ENCODE measurements at regions not wholly inside any gene's neighbourhood (a gene's known extent, or its start where the extent isn't known, plus 50 kb on each side); places are given as distances from the start of the nearest gene placed in this dataset.

- H3K4me2 ChIP-seq (ENCODE audit: low read depth, low read length), result no peak overlapping the region
- TF ChIP-seq ZNF720 (CRISPR knock-in tag; IDR thresholded peaks at IDR 0.05), result no peak
- no peak for TF ChIP-seq HMG20B (CRISPR knock-in tag; conservative IDR thresholded peaks at IDR 0.05)
- no peak for TF ChIP-seq ATF7 (IDR thresholded peaks at IDR 0.05)
- TF ChIP-seq ATF7 (CRISPR knock-in tag; IDR thresholded peaks at IDR 0.05), result no peak
- no peak for TF ChIP-seq SNAPC2 (CRISPR knock-in tag; IDR thresholded peaks at IDR 0.05)
- no peak for TF ChIP-seq ATRX (CRISPR knock-in tag; IDR thresholded peaks at IDR 0.05; ENCODE audit: borderline replicate concordance)
- no peak for TF ChIP-seq ZFYVE20 (CRISPR knock-in tag; IDR thresholded peaks at IDR 0.05; ENCODE audit: borderline replicate concordance, low read depth)
- no peak for TF ChIP-seq NFE2L2 (IDR thresholded peaks at IDR 0.05; ENCODE audit: low read length)
- POLR2A ChIA-PET, result no interaction called here
- FAIRE-seq (no peak), ATAC-seq (no peak), DNase-seq (ENCODE audit: low spot score) (no peak)
- H3K4me3 ChIP-seq (replicated peaks in 1 of 3; ENCODE audit: insufficient read depth in 1 of 3, low read depth in 2 of 3, low read length in 3 of 3), result no peak overlapping the region
- no peaks in the 10 kb centered on the region for H3K79me2 ChIP-seq (ENCODE audit: insufficient read depth, low read length)
- peaks cover 24% of the 10 kb centered on the region for H3K4me1 ChIP-seq (ENCODE audit: insufficient read depth, low read length)
- H3K9ac ChIP-seq (ENCODE audit: insufficient read depth, low read depth, low read length), result no peak overlapping the region
- no peak overlapping the region for H2AFZ ChIP-seq (ENCODE audit: low read length)
- no peaks in the 10 kb centered on the region for H3K36me3 ChIP-seq (replicated peaks in 1 of 2; ENCODE audit: control insufficient read depth in 1 of 2, insufficient read depth in 2 of 2, low read length in 2 of 2)
- H3K9me3 ChIP-seq (ENCODE audit: low read length), result no peaks in the 10 kb centered on the region
- BruUV-seq (replicated peaks), result no TSS peak
- CTCF ChIA-PET (ENCODE audit: low intra/inter-chr PET ratio, low total read pairs), result no interaction called here
- no peak overlapping the region for H3K27ac ChIP-seq (ENCODE audit: extremely low read length, insufficient read depth, low read length)
- 100% methylated on average over 1 of the region's 1 CpG for WGBS (ENCODE audit: low lambda C conversion rate)
- H4K20me1 ChIP-seq (ENCODE audit: insufficient read depth, low read length), result no peaks in the 10 kb centered on the region
- intact Hi-C loops (cut with micrococcal nuclease; ENCODE audit: unreplicated experiment), result no loop called here
- in situ Hi-C loops (cut with HindIII; ENCODE audit: extremely low pct_ligation_motif_present, low pct_unique_long_range_greater_than_20kb), result no loop called here
- H3K27me3 ChIP-seq (ENCODE audit: control insufficient read depth in 1 of 2, insufficient read depth in 2 of 2, low read length in 2 of 2), result no peaks in the 10 kb centered on the region
Observed at GRCh38 chr12:75742961-75743360, 231.6 kb upstream of the KRR1 start.

- CTCF ChIA-PET (ENCODE audit: low intra/inter-chr PET ratio, low total read pairs), result no interaction called here
- no peaks in the 10 kb centered on the region for H4K20me1 ChIP-seq (ENCODE audit: insufficient read depth, low read length)
- BruUV-seq (replicated peaks), result no TSS peak
- no peak for TF ChIP-seq ZBTB38 (CRISPR knock-in tag; IDR thresholded peaks at IDR 0.05)
- TF ChIP-seq CREM (IDR thresholded peaks at IDR 0.05), result no peak
- TF ChIP-seq CREM (CRISPR knock-in tag; IDR thresholded peaks at IDR 0.05), result no peak
- no peak for TF ChIP-seq GATAD1 (CRISPR knock-in tag; IDR thresholded peaks at IDR 0.05)
- no peak for TF ChIP-seq RARG (CRISPR knock-in tag; IDR thresholded peaks at IDR 0.05; ENCODE audit: low read depth)
- TF ChIP-seq USF2 (IDR thresholded peaks at IDR 0.05; ENCODE audit: low read depth, low read length), result no peak
- no peak for TF ChIP-seq USF2 (CRISPR knock-in tag; IDR thresholded peaks at IDR 0.05; ENCODE audit: borderline replicate concordance)
- TF ChIP-seq TP53 (CRISPR knock-in tag; conservative IDR thresholded peaks at IDR 0.05), result no peak
- TF ChIP-seq KMT2B (CRISPR knock-in tag; IDR thresholded peaks at IDR 0.05), result no peak
- no peak for TF ChIP-seq MEIS1 (CRISPR knock-in tag; IDR thresholded peaks at IDR 0.05; ENCODE audit: borderline replicate concordance)
- no peak for TF ChIP-seq ARHGAP35 (CRISPR knock-in tag; IDR thresholded peaks at IDR 0.05; ENCODE audit: borderline replicate concordance)
- no peak for TF ChIP-seq ZNF597 (CRISPR knock-in tag; IDR thresholded peaks at IDR 0.05)
- no peak for TF ChIP-seq ZFP41 (CRISPR knock-in tag; IDR thresholded peaks at IDR 0.05; ENCODE audit: borderline replicate concordance)
Observed at GRCh38 chr12:75742048-75742447, 230.6 kb upstream of the KRR1 start.

More at GRCh38 chr12:75742048-75742447, 230.6 kb upstream of the KRR1 start:
- Histone ChIP-seq H2AFZ (ENCODE audit: low read length) (no peak overlapping the region), H3K36me3 (replicated peaks in 1 of 2; ENCODE audit: control insufficient read depth in 1 of 2, insufficient read depth in 2 of 2, low read length in 2 of 2) (no peaks in the 10 kb centered on the region), H3K4me3 (replicated peaks in 1 of 3; ENCODE audit: insufficient read depth in 1 of 3, low read depth in 2 of 3, low read length in 3 of 3) (no peak overlapping the region), H3K9ac (ENCODE audit: insufficient read depth, low read depth, low read length) (no peak overlapping the region), H3K4me1 (ENCODE audit: insufficient read depth, low read length) (peaks cover 33% of the 10 kb centered on the region), H3K27me3 (ENCODE audit: control insufficient read depth in 1 of 2, insufficient read depth in 2 of 2, low read length in 2 of 2) (no peaks in the 10 kb centered on the region), H3K79me2 (ENCODE audit: insufficient read depth, low read length) (no peaks in the 10 kb centered on the region), H3K27ac (ENCODE audit: extremely low read length, insufficient read depth, low read length) (no peak overlapping the region), H3K9me3 (ENCODE audit: low read length) (no peaks in the 10 kb centered on the region), H3K4me2 (ENCODE audit: low read depth, low read length) (no peak overlapping the region)
- ATAC-seq (no peak), FAIRE-seq (no peak), DNase-seq (ENCODE audit: low spot score) (no peak)
- POLR2A ChIA-PET, result no interaction called here
- 97% methylated on average over 4 of the region's 4 CpGs for WGBS (ENCODE audit: low lambda C conversion rate)
- intact Hi-C loops (cut with micrococcal nuclease; ENCODE audit: unreplicated experiment) (no loop called here), in situ Hi-C loops (cut with HindIII; ENCODE audit: extremely low pct_ligation_motif_present, low pct_unique_long_range_greater_than_20kb) (no loop called here)
